HepG2 (cell line): ENCODE measurements at regions not wholly inside any gene's neighbourhood (a gene's known extent, or its start where the extent isn't known, plus 50 kb on each side); places are given as distances from the start of the nearest gene placed in this dataset.

ENCODE experiments used
- ATAC-seq: fragments of 200-7000 bp; cut with Tn5 transposase; 3 replicates; pipeline ENCODE4 v1.9.1; 2020; ENCODE audit warnings: mild to moderate bottlenecking, moderate library complexity
- BruUV-seq: library from RNA; stranded (reverse); fragments of 400-500 nt; replicated peaks from 2 replicates; lab custom pipeline; 2021; lab: Mats Ljungman, UMichigan
- CTCF ChIA-PET: fragments of 300-600 bp; formaldehyde crosslinking; extraction: SDS; loops from one replicate; lab custom pipeline; 2021; ENCODE audit warnings: low total read pairs, inconsistent platforms, low intra/inter-chr PET ratio; lab: Yijun Ruan, JAX
- POLR2A ChIA-PET: fragments of 350-600 bp; sonication (Branson Sonifier 250); formaldehyde crosslinking; loops from one replicate; lab custom pipeline; 2020; ENCODE audit warnings: antibody characterized with exemption, inconsistent platforms; lab: Yijun Ruan, JAX
- DNase-seq: peaks from one replicate; pipeline ENCODE4 v3.0.0-alpha.2; 2015; ENCODE audit warnings: low spot score
- FAIRE-seq: peaks from 3 replicates; lab custom pipeline; 2011; peaks lifted over from hg19 to GRCh38; lab: Jason Lieb, UNC
- H2AFZ ChIP-seq: one replicate; pipeline ENCODE4 v1.6.1; 2011; ENCODE audit warnings: low read length, inconsistent platforms
- H3K27ac ChIP-seq: fragments of 300-600 bp; 3 replicates; pipeline ENCODE4 v1.8.0; 2011; ENCODE audit warnings: mixed run types, mild to moderate bottlenecking, mixed read lengths, low read length, inconsistent platforms; ENCODE audit not compliant: insufficient read depth; ENCODE audit errors: extremely low read length
- H3K27me3 ChIP-seq, 2 experiments: fragments of 200-600 bp in 1 of 2; 2 replicates in 1 of 2; 3 replicates in 1 of 2; pipeline versions ENCODE4 v1.6.0 to v1.8.0; 2011; ENCODE audit warnings: low read length in 2 of 2, mild to moderate bottlenecking in 2 of 2, moderate library complexity in 2 of 2, inconsistent platforms in 1 of 2; ENCODE audit not compliant: insufficient read depth in 2 of 2, control insufficient read depth in 1 of 2
- H3K36me3 ChIP-seq, 2 experiments: fragments of 200-600 bp in 1 of 2; replicated peaks in 1 of 2; 2 replicates in 1 of 2; 3 replicates in 1 of 2; pipeline versions ENCODE4 v1.5.1 to v1.8.0; 2011; ENCODE audit warnings: low read length in 2 of 2, inconsistent platforms in 1 of 2; ENCODE audit not compliant: insufficient read depth in 2 of 2, control insufficient read depth in 1 of 2
- H3K4me1 ChIP-seq: 2 replicates; pipeline ENCODE4 v1.5.1; 2012; ENCODE audit warnings: low read length, inconsistent platforms; ENCODE audit not compliant: insufficient read depth
- H3K4me2 ChIP-seq: 2 replicates; pipeline ENCODE4 v1.6.0; 2011; ENCODE audit warnings: low read depth, low read length, inconsistent platforms
- H3K4me3 ChIP-seq, 3 experiments: fragments of 200-600 bp in 1 of 3; sonication (generic), shearing (Covaris generic) in 1 of 3; replicated peaks in 1 of 3; 2 replicates each; pipeline ENCODE4 v1.5.1; 2011 to 2016; ENCODE audit warnings: low read length in 3 of 3, inconsistent platforms in 2 of 3, low read depth in 2 of 3, mild to moderate bottlenecking in 2 of 3, control low read depth in 1 of 3, mixed read lengths in 1 of 3; ENCODE audit not compliant: insufficient read depth in 1 of 3
- H3K79me2 ChIP-seq: one replicate; pipeline ENCODE4 v1.6.1; 2011; ENCODE audit warnings: low read length, inconsistent platforms; ENCODE audit not compliant: insufficient read depth
- H3K9ac ChIP-seq: 2 replicates; pipeline ENCODE4 v1.6.0; 2011; ENCODE audit warnings: mild to moderate bottlenecking, low read depth, low read length, inconsistent platforms; ENCODE audit not compliant: insufficient read depth
- H3K9me3 ChIP-seq: 2 replicates; pipeline ENCODE4 v1.5.1; 2012; ENCODE audit warnings: mild to moderate bottlenecking, low read length
- H4K20me1 ChIP-seq: 2 replicates; pipeline ENCODE4 v1.6.0; 2011; ENCODE audit warnings: inconsistent platforms, mild to moderate bottlenecking, low read length, moderate library complexity; ENCODE audit not compliant: insufficient read depth
- CBX2 ChIP-seq, 2 experiments: fragments of 200-600 bp in 1 of 2; sonication (generic); formaldehyde crosslinking in 1 of 2; IDR thresholded peaks; 2 replicates each; pipeline versions ENCODE4 v1.7.0 to v1.8.1; 2018 to 2022; ENCODE audit warnings: low read depth in 2 of 2, low read length in 1 of 2, mild to moderate bottlenecking in 1 of 2, missing genetic modification reagents in 1 of 2
- CBX5 ChIP-seq: sonication (generic); formaldehyde crosslinking; IDR thresholded peaks from 2 replicates; pipeline ENCODE4 v1.4.0; 2020; ENCODE audit warnings: missing genetic modification reagents, borderline replicate concordance
- GMEB2 ChIP-seq: IDR thresholded peaks from 2 replicates; pipeline ENCODE4 v1.6.1; 2016; ENCODE audit warnings: missing biosample characterization, missing genetic modification reagents, low read depth
- HMG20A ChIP-seq: IDR thresholded peaks from 2 replicates; pipeline ENCODE4 v1.6.1; 2016; ENCODE audit warnings: borderline replicate concordance
- MXD1 ChIP-seq: sonication (generic); formaldehyde crosslinking; IDR thresholded peaks from 2 replicates; pipeline ENCODE4 v1.4.0; 2020; ENCODE audit warnings: mild to moderate bottlenecking, missing genetic modification reagents
- SCMH1 ChIP-seq: sonication (generic); formaldehyde crosslinking; IDR thresholded peaks from 2 replicates; pipeline ENCODE4 v1.9.0; 2021; ENCODE audit warnings: missing genetic modification reagents, mild to moderate bottlenecking, borderline replicate concordance
- SMARCE1 ChIP-seq: fragments of 450-650 bp; IDR thresholded peaks from 2 replicates; pipeline ENCODE4 v1.6.1; 2017; ENCODE audit warnings: borderline replicate concordance
- SRF ChIP-seq: IDR thresholded peaks from 2 replicates; pipeline ENCODE4 v1.6.1; 2011; ENCODE audit warnings: mild to moderate bottlenecking, low read depth, low read length, moderate library complexity
- TOE1 ChIP-seq: sonication (generic); formaldehyde crosslinking; IDR thresholded peaks from 2 replicates; pipeline ENCODE4 v1.4.0; 2020; ENCODE audit warnings: mild to moderate bottlenecking, missing genetic modification reagents
- ZFP90 ChIP-seq: sonication (generic); formaldehyde crosslinking; IDR thresholded peaks from 2 replicates; pipeline ENCODE4 v1.8.0; 2022; ENCODE audit warnings: missing genetic modification reagents, mild to moderate bottlenecking, inconsistent platforms, borderline replicate concordance
- ZNF160 ChIP-seq: sonication (generic); formaldehyde crosslinking; IDR thresholded peaks from 2 replicates; pipeline ENCODE4 v1.8.0; 2022; ENCODE audit warnings: mild to moderate bottlenecking, inconsistent platforms, missing genetic modification reagents
- ZNF317 ChIP-seq: sonication (generic); formaldehyde crosslinking; IDR thresholded peaks from 2 replicates; pipeline ENCODE4 v1.5.0; 2020; ENCODE audit warnings: mild to moderate bottlenecking, missing genetic modification reagents
- ZSCAN20 ChIP-seq: sonication (generic); formaldehyde crosslinking; IDR thresholded peaks from 2 replicates; pipeline ENCODE4 v1.4.0; 2020; ENCODE audit warnings: missing genetic modification reagents, mild to moderate bottlenecking, borderline replicate concordance
- WGBS: methylation state at CpG from one replicate; pipeline ENCODE4 v1.1.6; 2017; ENCODE audit warnings: low lambda C conversion rate; 5-methylcytosine and 5-hydroxymethylcytosine counted together
- in situ Hi-C: cut with HindIII; loops from 2 replicates; pipeline ENCODE4 v1.10.0; 2017; ENCODE audit warnings: low pct_unique_long_range_greater_than_20kb; ENCODE audit not compliant: extremely low pct_ligation_motif_present
- intact Hi-C: fragments of 100-400 bp; cut with micrococcal nuclease; formaldehyde crosslinking; loops from one replicate; pipeline ENCODE4 v1.10.0; 2022; ENCODE audit not compliant: unreplicated experiment
- TF ChIP-seq, protein P1 (sequence below): sonication (generic); formaldehyde crosslinking; IDR thresholded peaks from 2 replicates; pipeline ENCODE4 v1.4.0; 2020; ENCODE audit warnings: missing genetic modification reagents, borderline replicate concordance
- TF ChIP-seq, protein P2 (sequence below): sonication (generic); formaldehyde crosslinking; IDR thresholded peaks from 2 replicates; pipeline ENCODE4 v1.8.0; 2022; ENCODE audit warnings: mild to moderate bottlenecking, missing genetic modification reagents, moderate library complexity

- ChIA-PET POLR2A (no interaction called here), CTCF (no interaction called here)
- no peak for TF ChIP-seq TOE1 (CRISPR knock-in tag)
- TF ChIP-seq, protein P1, sequence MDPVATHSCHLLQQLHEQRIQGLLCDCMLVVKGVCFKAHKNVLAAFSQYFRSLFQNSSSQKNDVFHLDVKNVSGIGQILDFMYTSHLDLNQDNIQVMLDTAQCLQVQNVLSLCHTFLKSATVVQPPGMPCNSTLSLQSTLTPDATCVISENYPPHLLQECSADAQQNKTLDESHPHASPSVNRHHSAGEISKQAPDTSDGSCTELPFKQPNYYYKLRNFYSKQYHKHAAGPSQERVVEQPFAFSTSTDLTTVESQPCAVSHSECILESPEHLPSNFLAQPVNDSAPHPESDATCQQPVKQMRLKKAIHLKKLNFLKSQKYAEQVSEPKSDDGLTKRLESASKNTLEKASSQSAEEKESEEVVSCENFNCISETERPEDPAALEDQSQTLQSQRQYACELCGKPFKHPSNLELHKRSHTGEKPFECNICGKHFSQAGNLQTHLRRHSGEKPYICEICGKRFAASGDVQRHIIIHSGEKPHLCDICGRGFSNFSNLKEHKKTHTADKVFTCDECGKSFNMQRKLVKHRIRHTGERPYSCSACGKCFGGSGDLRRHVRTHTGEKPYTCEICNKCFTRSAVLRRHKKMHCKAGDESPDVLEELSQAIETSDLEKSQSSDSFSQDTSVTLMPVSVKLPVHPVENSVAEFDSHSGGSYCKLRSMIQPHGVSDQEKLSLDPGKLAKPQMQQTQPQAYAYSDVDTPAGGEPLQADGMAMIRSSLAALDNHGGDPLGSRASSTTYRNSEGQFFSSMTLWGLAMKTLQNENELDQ (CRISPR knock-in tag): no peak
- no peak for TF ChIP-seq SRF
- TF ChIP-seq CBX5 (CRISPR knock-in tag): no peak
- TF ChIP-seq ZNF317 (CRISPR knock-in tag): no peak
- TF ChIP-seq HMG20A: no peak
- no peak for TF ChIP-seq ZFP90
- H3K9ac ChIP-seq: no peak overlapping the region
- FAIRE-seq (no peak), ATAC-seq (no peak), DNase-seq (no peak)
- no peaks in the 10 kb centered on the region for H3K79me2 ChIP-seq
- no peaks in the 10 kb centered on the region; a peak in 1 of 5 replicates for H3K27me3 ChIP-seq
- no TSS peak for BruUV-seq
- H3K9me3 ChIP-seq: no peaks in the 10 kb centered on the region
- intact Hi-C loops: loop anchor here (10.0 kb wide), 1 partner anchor 241 kb away; no protein-coding TSS in a partner anchor
- no peak overlapping the region for H3K4me3 ChIP-seq
- H2AFZ ChIP-seq: no peak overlapping the region
- no peak overlapping the region for H3K27ac ChIP-seq
- H3K36me3 ChIP-seq: no peaks in the 10 kb centered on the region
- H4K20me1 ChIP-seq: no peaks in the 10 kb centered on the region
- 0 out of 2 replicates have a peak, but pooled peaks cover 9% of the 10 kb centered on the region for H3K4me1 ChIP-seq
- in situ Hi-C loops: no loop called here
- no peak overlapping the region for H3K4me2 ChIP-seq
- 27% methylated on average over 4 of the region's 4 CpGs for WGBS
Observed at GRCh38 chr3:94246171-94246570, 183.3 kb downstream of the NSUN3 start.

GRCh38 chr3:94248042-94248441 is 185.2 kb downstream of the NSUN3 start:
- Histone ChIP-seq H3K9ac (no peak overlapping the region), H3K36me3 (no peaks in the 10 kb centered on the region), H3K79me2 (no peaks in the 10 kb centered on the region), H3K27ac (no peak overlapping the region), H3K4me1 (0 out of 2 replicates have a peak, but pooled peaks cover 10% of the 10 kb centered on the region), H3K27me3 (no peaks in the 10 kb centered on the region; a peak in 1 of 5 replicates), H3K4me3 (no peak overlapping the region), H3K9me3 (no peaks in the 10 kb centered on the region), H2AFZ (no peak overlapping the region), H4K20me1 (no peaks in the 10 kb centered on the region), H3K4me2 (no peak overlapping the region)
- ChIA-PET POLR2A (no interaction called here), CTCF (no interaction called here)
- ATAC-seq (no peak), FAIRE-seq (no peak), DNase-seq (no peak)
- no TSS peak for BruUV-seq
- 0% methylated on average over 1 of the region's 1 CpG for WGBS
- in situ Hi-C loops: no loop called here
- intact Hi-C loops: loop anchor here (10.0 kb wide), 1 partner anchor 243 kb away; no protein-coding TSS in a partner anchor
- TF ChIP-seq ZSCAN20 (CRISPR knock-in tag) (no peak), MXD1 (no peak), ZNF160 (CRISPR knock-in tag) (no peak), SMARCE1 (no peak), GMEB2 (CRISPR knock-in tag) (no peak), SCMH1 (CRISPR knock-in tag) (no peak), CBX2 (IDR thresholded peaks at IDR 0.05; ENCODE audit: low read depth, low read length) (no peak), CBX2 (CRISPR knock-in tag; IDR thresholded peaks at IDR 0.05; ENCODE audit: low read depth) (no peak)
- TF ChIP-seq, protein P2, sequence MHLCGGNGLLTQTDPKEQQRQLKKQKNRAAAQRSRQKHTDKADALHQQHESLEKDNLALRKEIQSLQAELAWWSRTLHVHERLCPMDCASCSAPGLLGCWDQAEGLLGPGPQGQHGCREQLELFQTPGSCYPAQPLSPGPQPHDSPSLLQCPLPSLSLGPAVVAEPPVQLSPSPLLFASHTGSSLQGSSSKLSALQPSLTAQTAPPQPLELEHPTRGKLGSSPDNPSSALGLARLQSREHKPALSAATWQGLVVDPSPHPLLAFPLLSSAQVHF (CRISPR knock-in tag): no peak
